ENCODE measurements at regions not wholly inside any gene's neighbourhood (a gene's known extent, or its start where the extent isn't known, plus 50 kb on each side); places are given as distances from the start of the nearest gene placed in this dataset.
A peak's percentile ranks its signal among the peaks of the same experiment; 100 is the strongest.
"Not testable (repeated sequence)": the region's sequence is repeated elsewhere in the genome, so short reads cannot be mapped to it uniquely, and the experiment has no call there.

DNA sequence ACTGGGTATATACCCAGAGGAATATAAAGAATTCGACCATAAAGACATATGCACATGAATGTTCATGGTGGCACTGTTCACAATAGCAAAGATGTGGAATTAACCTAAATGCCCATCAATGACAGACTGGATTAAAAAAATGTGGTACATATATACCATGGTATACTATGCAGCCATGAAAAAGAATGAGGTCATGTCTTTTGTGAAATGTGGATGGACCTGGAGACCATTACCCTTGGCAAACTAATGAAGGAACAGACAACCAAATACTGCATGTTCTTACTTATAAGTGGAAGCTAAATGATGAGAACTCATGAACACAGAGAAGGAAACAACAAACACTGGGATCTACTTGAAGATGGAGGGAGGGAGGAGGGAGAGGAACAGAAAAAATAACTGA is 186.7 kb upstream of the SSTR4 start:
- WGBS, 2 donors: 89 to 90% methylated on average over 1 of the region's 1 CpG
- H3K36me3 ChIP-seq: no peaks in the 10 kb centered on the region
- intact Hi-C loops (cut with DNase I): loop anchor here in 3 of 10 donors (5.0 to 10.0 kb wide), 2 partner anchors 111 to 386 kb away; no protein-coding TSS in a partner anchor
- H3K27ac ChIP-seq: no peak overlapping the region
- peaks cover 0 to 23% (median 3%) of the 10 kb centered on the region in 11 donors for H3K9me3 ChIP-seq
- no peak overlapping the region for H3K4me3 ChIP-seq
- H3K27me3 ChIP-seq: peaks cover 0 to 5% (median 0%) of the 10 kb centered on the region in 7 donors
- no peak for DNase-seq
- ATAC-seq: no peak
- TF ChIP-seq, protein P1, sequence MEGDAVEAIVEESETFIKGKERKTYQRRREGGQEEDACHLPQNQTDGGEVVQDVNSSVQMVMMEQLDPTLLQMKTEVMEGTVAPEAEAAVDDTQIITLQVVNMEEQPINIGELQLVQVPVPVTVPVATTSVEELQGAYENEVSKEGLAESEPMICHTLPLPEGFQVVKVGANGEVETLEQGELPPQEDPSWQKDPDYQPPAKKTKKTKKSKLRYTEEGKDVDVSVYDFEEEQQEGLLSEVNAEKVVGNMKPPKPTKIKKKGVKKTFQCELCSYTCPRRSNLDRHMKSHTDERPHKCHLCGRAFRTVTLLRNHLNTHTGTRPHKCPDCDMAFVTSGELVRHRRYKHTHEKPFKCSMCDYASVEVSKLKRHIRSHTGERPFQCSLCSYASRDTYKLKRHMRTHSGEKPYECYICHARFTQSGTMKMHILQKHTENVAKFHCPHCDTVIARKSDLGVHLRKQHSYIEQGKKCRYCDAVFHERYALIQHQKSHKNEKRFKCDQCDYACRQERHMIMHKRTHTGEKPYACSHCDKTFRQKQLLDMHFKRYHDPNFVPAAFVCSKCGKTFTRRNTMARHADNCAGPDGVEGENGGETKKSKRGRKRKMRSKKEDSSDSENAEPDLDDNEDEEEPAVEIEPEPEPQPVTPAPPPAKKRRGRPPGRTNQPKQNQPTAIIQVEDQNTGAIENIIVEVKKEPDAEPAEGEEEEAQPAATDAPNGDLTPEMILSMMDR (IDR thresholded peaks at IDR 0.05): no peak
- no peaks in the 10 kb centered on the region for H3K4me1 ChIP-seq

DNA sequence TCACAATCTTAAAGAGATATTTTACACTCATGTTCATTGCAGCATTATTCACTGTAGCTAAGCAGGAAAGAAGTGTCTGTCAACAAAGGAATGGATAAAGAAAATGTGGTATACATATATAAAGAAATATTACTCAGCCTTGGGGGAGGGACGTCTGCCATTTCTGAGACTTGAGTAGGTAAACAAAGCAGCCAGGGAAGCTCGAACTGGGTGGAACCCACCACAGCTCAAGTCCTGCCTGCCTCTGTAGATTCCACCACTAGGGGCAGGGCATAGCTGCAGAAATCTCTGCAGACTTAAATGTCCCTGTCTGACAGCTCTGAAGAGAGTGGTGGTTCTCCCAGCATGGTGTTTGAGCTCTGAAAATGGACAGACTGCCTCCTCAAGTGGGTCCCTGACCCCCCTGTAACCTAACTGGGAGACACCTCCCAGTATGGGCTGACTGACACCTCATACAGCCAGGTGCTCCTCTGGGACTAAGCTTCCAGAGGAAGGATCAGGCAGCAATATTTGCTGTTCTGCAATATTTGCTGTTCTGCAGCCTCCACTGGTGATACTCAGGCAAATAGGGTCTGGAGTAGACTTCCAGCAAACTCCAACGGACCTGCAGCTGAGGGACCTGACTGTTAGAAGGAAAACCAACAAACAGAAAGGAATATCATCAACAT is 183.3 kb upstream of the SSTR4 start:
- ATAC-seq: peak in 3 of 8 donors; percentile 46 to 78 (median 70)
- TF ChIP-seq, protein P1 (IDR thresholded peaks at IDR 0.05): peak; percentile 43 to 82 (median 68)

DNA sequence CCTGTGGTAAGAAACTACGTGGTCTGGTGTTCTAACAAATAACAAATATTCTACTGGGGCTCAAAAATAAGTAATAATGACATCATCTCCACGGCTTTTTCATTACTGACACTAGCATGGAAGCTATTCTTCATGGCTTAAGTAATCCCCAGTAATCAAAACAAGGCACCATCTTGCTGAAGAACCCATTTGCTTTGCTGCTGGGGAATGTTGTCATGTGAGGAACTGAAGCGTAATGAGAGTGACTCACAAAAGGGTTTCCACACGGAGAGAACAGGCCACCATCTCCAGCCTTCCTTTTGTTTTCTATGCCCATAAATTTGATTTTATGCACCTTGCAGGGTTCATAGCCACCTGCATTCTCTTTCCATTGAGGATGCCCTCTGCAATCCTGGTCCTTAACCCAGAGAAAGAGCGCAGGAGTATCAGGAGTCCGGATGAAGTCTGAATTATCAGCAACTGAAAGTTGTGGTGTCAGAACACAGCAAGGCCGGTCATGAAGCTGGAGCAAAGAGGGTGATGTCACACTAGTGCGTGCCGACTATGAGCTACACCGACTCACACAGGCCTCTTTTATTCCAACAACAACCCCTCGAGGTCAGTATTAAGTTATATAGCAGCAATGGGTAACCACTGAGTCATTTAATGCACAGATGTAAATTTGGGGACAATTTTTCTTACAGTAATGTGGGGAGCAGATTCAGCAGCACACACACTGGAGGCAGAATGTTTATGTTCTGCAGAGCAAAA is 173.7 kb upstream of the SSTR4 start:
- intact Hi-C loops (cut with DNase I): loop anchor here in 7 of 10 donors (5.0 to 10.0 kb wide), 9 partner anchors 63 to 373 kb away; partner anchors contain the start of gene THBD (in 4 of the 7)
- ATAC-seq (peak in 1 of 8 donors; percentile 16), DNase-seq (no peak)
- peaks cover 0 to 10% (median 0%) of the 10 kb centered on the region in 11 donors for H3K9me3 ChIP-seq
- peaks cover 0 to under 1% (median 0%) of the 10 kb centered on the region in 7 donors for H3K27me3 ChIP-seq
- TF ChIP-seq, protein P1 (IDR thresholded peaks at IDR 0.05): no peak
- WGBS, 2 donors: 68 to 72% methylated on average over 11 of the region's 11 CpGs
- peaks cover 0 to 29% (median 5%) of the 10 kb centered on the region in 9 donors for H3K4me1 ChIP-seq
- H3K27ac ChIP-seq: peak overlapping the region in 7 of 10 donors; percentile 34 to 85 (median 71)
- no peaks in the 10 kb centered on the region for H3K36me3 ChIP-seq
- H3K4me3 ChIP-seq: no peak overlapping the region

More for the DNA sequence above, 183.3 kb upstream of the SSTR4 start:
- DNase-seq: peak; percentile 21 to 51
- not testable (repeated sequence) for H3K4me1 ChIP-seq, H3K36me3 ChIP-seq, H3K27me3 ChIP-seq, H3K4me3 ChIP-seq, H3K27ac ChIP-seq
- 21 to 22% methylated on average over 3 of the region's 3 CpGs for WGBS, 2 donors
- intact Hi-C loops (cut with DNase I): loop anchor here in 3 of 10 donors (5.0 to 10.0 kb wide), 5 partner anchors 127 to 493 kb away; partner anchors contain the start of gene THBD (in 1 of the 3)
- H3K9me3 ChIP-seq: peaks cover 0 to 43% (median 9%) of the 10 kb centered on the region in 11 donors

DNA sequence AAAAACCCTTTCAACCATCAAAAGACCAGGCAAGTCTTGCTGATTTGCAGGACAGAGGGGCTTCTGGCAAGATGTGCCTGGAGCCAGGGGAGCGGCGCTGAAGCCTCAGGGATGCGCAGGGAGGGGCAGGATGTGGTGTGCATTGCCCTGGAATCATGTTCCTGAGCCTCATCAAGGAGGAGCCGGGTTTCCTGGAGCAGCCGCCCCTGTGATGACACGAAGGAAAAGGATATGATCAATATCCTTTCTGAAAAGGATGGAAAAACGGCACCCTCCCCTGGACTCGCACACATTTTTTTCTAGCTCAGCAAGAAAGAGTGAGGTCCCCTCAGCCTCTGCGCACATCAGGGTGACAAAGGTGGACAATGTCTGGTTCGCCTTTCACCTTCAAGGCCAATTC is 173.1 kb upstream of the SSTR4 start:
- intact Hi-C loops (cut with DNase I): loop anchor here in 7 of 10 donors (1.0 to 10.0 kb wide), 12 partner anchors 63 to 373 kb away; partner anchors contain the start of gene THBD (in 4 of the 7)
- Histone ChIP-seq H3K4me1 (peaks cover 0 to 35% (median 5%) of the 10 kb centered on the region in 9 donors), H3K27ac (peak overlapping the region in 9 of 10 donors; percentile 39 to 85 (median 71)), H3K27me3 (peaks cover 0 to 6% (median 0%) of the 10 kb centered on the region in 7 donors), H3K9me3 (peaks cover 0 to 4% (median 0%) of the 10 kb centered on the region in 11 donors), H3K4me3 (no peak overlapping the region), H3K36me3 (no peaks in the 10 kb centered on the region)
- DNase-seq: peak; percentile 43 to 68
- ATAC-seq: peak; percentile 75 to 93 (median 84)
- 71 to 72% methylated on average over 10 of the region's 10 CpGs for WGBS, 2 donors
- TF ChIP-seq, protein P1 (IDR thresholded peaks at IDR 0.05): no peak
